GM10248 (cell line): ENCODE measurements at regions not wholly inside any gene's neighbourhood (a gene's known extent, or its start where the extent isn't known, plus 50 kb on each side); places are given as distances from the start of the nearest gene placed in this dataset.

Source experiments
- CTCF ChIA-PET: fragments of 300-600 bp; sonication (Branson Sonifier 250); formaldehyde crosslinking; extraction: SDS; loops from one replicate; lab custom pipeline; 2021; ENCODE audit warnings: antibody characterized with exemption; lab: Yijun Ruan, JAX
- POLR2A ChIA-PET: fragments of 350-650 bp; sonication (Branson Sonifier 250); formaldehyde crosslinking; extraction: SDS; loops from one replicate; lab custom pipeline; 2020; ENCODE audit warnings: antibody characterized with exemption; lab: Yijun Ruan, JAX
- DNase-seq: peaks from one replicate; pipeline ENCODE4 v3.0.0; 2012; ENCODE audit errors: extremely low spot score
- CTCF ChIP-seq: IDR thresholded peaks from 2 replicates; pipeline ENCODE4 v1.5.1; 2012; ENCODE audit warnings: mild to moderate bottlenecking, low read depth; ENCODE audit errors: extremely low read depth, missing control alignments, control extremely low read depth

GRCh38 chr10:71025535-71025934, 137.2 kb upstream of the PCBD1 start:
- ChIA-PET CTCF (no interaction called here), POLR2A (no interaction called here)
- TF ChIP-seq CTCF: no peak
- DNase-seq: no peak

- no peak for DNase-seq
- no peak for TF ChIP-seq CTCF
- POLR2A ChIA-PET: no interaction called here
- CTCF ChIA-PET: interaction anchor here (1.1 kb wide), 1 partner anchor 12 kb away, joined by 4 read pairs; no protein-coding TSS in a partner anchor
Observed at GRCh38 chr10:71028066-71028465, 139.7 kb upstream of the PCBD1 start.

- ChIA-PET POLR2A (no interaction called here), CTCF (no interaction called here)
- no peak for TF ChIP-seq CTCF
- DNase-seq: no peak
Observed at GRCh38 chr10:71029411-71029892, 141.1 kb upstream of the PCBD1 start.

- TF ChIP-seq CTCF: no peak
- no peak for DNase-seq
- CTCF ChIA-PET: no interaction called here
- POLR2A ChIA-PET: no interaction called here
Observed at GRCh38 chr10:71029907-71030306, 141.5 kb upstream of the PCBD1 start.

GRCh38 chr10:71031026-71031425, 142.7 kb upstream of the PCBD1 start:
- DNase-seq: no peak
- TF ChIP-seq CTCF: no peak
- POLR2A ChIA-PET: no interaction called here
- CTCF ChIA-PET: interaction anchor here (1.3 kb wide), 1 partner anchor 19 kb away, joined by 3 read pairs; no protein-coding TSS in a partner anchor

GRCh38 chr10:71031603-71032002, 143.2 kb upstream of the PCBD1 start:
- no peak for TF ChIP-seq CTCF
- CTCF ChIA-PET: interaction anchor here (1.3 kb wide), 1 partner anchor 19 kb away, joined by 3 read pairs; no protein-coding TSS in a partner anchor
- POLR2A ChIA-PET: no interaction called here
- no peak for DNase-seq
